ENCODE measurements at regions not wholly inside any gene's neighbourhood (a gene's known extent, or its start where the extent isn't known, plus 50 kb on each side); places are given as distances from the start of the nearest gene placed in this dataset.

DNA sequence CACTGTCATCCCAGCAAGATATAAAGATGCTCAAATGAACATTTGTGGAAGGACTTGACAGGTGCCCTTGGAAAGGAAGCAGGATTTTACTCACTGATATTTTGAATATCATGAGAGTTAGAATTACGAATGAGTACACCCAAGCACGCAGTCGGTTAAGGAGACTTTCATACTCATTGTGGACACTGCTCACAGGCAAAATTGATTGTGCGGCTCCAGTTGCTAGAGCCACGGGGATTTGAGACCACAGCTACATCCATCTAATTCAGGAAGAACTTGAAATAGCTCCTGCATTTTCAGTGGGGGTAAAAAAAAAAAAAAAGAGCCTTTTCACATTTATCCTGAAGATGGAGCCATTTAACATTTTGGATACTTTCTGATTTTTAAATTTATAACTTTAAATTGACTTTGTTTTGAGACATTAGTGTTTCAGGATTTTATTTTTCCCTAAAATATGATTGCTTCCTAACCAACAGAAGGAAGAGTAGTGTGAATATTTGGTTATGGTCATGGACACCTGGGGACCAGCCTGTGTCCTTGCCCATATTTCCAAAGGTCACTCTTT lies 1080.1 kb upstream of the EEF2KMT start:
- no peak for DNase-seq

GRCh38 chr16:6170022-6170421 lies 1072.4 kb upstream of the EEF2KMT start:
- no peak for DNase-seq

DNA sequence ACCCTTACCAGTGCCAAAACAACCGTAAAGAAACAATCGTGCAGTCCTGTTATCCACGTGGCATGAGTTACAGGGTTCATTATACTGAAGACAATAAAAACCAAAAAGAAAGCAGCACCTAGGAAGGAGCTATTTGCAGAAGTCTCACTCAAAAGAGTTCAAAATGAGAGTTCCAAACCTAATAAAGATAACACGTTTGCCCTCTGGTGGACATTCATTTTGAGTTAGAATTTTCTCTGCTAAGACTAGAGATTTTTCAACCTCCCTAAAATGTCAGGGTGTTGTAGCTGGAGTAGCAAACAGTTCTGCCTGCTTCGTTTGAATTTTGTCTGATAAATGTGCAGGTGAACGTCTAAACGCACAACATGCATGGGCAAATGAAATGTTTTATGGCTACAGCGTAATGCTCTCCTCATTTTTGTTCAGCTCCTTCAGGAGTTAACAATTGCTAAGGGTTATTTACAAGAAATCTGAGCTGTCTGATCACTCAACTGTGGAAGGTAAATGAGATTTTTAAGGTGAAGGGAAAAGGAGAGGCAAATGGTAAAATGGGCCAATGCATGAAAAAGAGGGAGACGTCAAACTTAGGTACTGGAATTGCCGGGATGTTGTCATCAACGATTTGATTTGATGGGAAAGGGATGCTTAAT lies 1067.9 kb upstream of the EEF2KMT start:
- DNase-seq = no peak

- no peak for DNase-seq
Observed at GRCh38 chr16:6160871-6161270, 1063.3 kb upstream of the EEF2KMT start.

DNA sequence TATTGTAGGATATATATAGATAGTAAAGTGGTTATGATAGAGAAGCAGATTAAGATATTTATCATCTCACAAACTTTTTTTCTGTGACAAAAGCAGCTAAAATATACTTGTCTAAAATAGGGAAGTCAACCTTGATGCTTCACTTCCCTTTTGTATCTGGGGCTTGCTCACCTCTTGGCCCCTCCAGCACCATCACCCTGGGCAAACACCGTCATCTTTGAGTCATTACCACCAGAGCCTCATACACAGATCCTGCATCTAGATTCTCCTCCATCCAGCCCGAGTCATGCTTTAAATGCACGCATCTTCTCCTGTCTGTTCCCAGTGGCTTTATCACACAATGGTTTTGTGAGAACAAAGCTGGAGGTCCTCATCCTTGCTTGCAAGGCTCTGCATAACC lies 1062.7 kb upstream of the EEF2KMT start:
- no peak for DNase-seq

- no peak for DNase-seq
Observed at GRCh38 chr16:6157806-6158205, 1060.2 kb upstream of the EEF2KMT start.

GRCh38 chr16:6155271-6155670 lies 1057.7 kb upstream of the EEF2KMT start:
- no peak for DNase-seq

GRCh38 chr16:6153901-6154300 lies 1056.3 kb upstream of the EEF2KMT start:
- DNase-seq = no peak

DNA sequence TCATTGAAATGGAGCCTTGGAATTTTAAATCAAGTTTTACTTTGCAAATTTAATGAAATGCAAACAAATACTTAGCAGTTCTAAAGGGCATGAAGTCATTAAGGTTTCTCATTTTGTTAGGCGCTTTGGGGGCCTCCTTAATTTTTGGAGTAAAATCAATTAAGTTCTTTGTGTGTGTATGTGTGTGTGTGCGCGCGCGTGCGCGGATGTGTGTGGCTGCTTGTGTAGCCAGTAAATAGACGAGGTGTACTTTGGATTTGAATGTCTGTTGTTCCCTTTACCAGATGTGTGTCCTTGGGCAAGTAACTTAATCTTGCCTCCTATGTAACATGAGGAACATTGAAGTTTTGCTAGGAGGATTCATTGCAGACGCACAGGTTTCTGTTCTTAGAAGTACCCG lies 1051.4 kb upstream of the EEF2KMT start:
- no peak for DNase-seq

GRCh38 chr16:6148361-6148760 lies 1050.8 kb upstream of the EEF2KMT start:
- no peak for DNase-seq

DNA sequence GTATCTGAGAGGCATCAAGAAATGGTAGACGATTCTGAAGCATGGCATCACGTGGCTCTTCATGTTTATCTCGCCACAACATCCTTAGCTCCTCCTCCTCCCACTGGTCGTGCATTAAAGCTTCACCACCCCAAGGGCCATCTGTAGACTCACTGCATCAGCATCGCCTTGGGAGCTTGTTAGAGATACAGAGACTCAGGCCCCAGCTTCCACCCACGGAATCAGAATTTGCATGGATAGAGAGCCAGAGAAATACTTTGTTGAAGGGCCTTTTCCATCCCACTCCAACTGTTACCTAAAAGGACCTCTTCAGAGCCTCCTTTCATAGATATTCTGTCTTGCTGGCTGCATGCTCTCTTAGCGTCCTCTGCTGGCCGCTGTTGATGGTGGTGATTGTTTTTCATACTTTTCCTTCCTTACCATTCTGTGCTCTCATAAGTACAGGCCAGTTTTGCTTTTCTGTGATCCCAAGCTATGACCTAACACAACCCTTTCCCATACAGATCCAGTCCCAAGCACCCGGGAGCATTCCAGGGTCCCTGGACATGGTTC lies 1049.4 kb upstream of the EEF2KMT start:
- no peak for DNase-seq

DNA sequence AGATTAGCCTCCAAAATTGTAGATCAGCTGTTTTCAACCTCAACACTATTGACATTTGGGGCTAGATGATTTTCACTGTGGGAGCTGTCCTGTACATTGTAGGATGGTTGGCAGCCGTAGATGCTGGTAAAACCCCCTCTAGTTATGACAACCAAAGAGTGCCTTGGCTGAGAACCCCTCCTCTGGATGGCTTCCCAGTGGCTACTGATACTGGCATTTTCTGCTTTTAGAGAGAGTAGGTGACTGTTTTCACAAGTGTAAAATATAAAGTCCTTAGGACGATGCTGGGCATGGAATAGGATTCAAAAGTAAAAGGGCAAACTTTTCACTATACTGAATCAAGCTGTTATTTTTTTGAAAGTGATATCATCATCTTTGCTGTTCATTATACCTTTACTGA lies 1048.8 kb upstream of the EEF2KMT start:
- no peak for DNase-seq

DNA sequence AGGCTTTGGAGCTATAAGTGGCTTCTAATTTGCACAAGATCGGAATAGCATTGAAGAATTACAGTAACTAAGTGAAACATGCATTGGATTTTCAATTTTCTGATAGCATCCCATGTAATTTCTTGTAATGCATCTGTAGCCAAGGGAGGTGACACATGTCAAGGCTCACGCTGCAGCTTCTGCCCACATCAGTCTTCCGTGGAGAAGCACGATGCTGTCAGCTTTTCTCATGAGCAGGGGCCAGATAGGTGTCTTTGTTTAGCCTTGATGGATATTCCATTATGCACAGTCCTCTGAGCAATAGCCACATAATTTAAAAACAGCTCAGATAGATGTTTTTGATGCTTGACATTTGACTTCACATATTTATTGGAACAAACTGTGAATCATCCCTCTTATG lies 1046.9 kb upstream of the EEF2KMT start:
- no peak for DNase-seq

- no peak for DNase-seq
Observed at GRCh38 chr16:6143020-6143419, 1045.4 kb upstream of the EEF2KMT start.

GRCh38 chr16:6133009-6133557 lies 1035.5 kb upstream of the EEF2KMT start:
- no peak for DNase-seq

- DNase-seq = no peak
Observed at GRCh38 chr16:6132121-6132520, 1034.5 kb upstream of the EEF2KMT start.

DNA sequence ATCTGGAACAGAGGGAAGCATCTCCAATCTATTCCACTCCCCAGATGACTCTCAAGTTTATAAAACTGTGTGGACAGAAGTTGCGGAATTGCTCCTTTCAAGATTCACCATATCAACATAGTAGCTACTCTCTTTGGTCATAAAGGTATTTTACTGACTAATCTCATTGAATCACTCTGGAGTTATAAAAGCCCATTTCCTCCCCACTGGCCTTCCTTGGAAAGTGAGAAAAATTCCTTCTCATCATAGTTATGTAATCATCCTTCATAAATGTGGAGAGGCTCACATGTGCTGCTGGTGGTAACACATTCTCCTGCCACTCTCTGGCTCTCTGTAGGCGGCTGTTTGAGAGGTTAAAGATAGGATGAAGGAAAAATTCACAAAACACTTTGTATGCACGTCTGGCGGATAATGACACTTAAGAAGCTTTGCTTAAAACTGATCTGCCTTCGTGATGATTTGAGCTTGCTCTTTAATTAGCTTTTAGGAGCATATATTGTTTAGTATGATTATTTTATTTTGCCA lies 1034.0 kb upstream of the EEF2KMT start:
- DNase-seq = no peak

DNA sequence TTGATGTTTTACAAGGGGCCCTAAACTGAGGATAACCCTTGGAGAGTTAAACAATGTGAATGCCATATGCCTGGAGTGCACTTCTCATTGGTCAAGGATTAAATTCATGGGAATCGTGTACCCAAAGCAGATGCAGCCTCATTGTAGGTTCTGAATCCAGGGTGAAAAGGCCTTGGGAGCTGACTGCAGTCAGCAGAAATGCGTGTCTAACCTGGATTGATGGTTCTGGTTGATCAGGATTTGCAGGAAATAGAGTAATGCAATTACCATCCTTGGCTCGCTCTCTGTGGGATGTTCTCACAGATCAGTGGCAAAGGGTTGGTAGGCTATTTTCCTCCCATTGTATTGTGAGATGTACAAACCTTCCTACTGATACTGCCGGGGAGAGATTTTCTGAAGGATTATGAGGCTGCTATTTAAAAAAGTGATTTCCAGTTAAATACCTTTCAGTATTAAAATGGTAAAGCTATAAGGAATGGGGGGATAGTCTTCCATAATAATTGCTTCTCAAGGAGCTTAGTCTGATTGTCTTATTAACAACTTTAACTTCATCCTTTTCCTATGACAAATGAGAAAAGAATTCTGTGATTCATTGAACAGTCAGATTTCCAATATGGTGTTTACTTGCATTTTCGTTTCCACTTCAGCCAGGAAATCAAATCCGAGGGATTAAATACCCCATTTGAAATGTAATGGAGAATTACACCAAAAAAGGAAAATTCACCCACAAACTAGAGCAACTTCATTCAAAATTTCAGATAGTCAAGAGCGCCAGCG lies 1028.1 kb upstream of the EEF2KMT start:
- no peak for DNase-seq

- DNase-seq = no peak
Observed at GRCh38 chr16:6124136-6124535, 1026.5 kb upstream of the EEF2KMT start.

GRCh38 chr16:6122401-6122800 lies 1024.8 kb upstream of the EEF2KMT start:
- no peak for DNase-seq

DNA sequence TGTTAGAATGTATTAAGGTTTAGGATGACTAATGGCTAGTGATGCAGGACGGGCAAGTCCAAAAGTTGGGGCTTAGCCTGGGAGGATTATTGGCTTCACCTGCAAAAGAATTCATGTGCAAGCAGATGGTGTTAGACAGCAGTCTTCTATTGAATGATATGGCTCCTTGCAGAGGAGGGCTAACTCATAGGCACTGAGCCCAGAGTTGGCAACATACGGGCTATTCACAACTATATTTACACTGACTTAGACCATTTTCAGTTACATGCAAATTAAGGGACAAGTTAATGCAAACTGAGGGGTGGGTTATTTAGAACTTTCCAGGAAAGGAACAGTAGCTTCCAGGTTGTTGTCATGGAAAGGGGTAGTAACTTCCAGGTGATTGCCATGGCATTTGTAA lies 1017.1 kb upstream of the EEF2KMT start:
- DNase-seq = no peak

DNA sequence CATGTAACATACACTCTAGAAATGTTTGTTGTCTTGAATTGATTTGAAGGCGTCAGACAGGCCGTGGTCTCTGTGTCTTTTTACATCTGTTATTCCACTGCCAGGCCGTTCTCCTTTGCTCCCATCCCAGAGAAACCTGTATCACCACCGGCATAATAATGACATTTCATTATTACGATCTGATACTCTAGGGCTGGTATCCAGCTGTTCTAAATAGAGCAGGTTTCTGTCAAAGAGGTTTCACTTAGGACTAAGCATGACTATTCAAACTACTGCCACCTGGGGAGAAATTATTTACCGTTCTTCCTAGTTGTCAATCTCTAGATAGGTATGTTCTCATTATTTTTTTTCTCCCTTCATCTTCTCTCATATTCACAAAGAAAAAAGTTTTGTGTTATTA lies 1016.2 kb upstream of the EEF2KMT start:
- DNase-seq = no peak

GRCh38 chr16:6112700-6113099 lies 1015.1 kb upstream of the EEF2KMT start:
- DNase-seq = no peak

GRCh38 chr16:6111390-6111789 lies 1013.8 kb upstream of the EEF2KMT start:
- DNase-seq = no peak
